Sigmoid colon (tissue), 4 donors: ENCODE measurements at regions not wholly inside any gene's neighbourhood (a gene's known extent, or its start where the extent isn't known, plus 50 kb on each side); places are given as distances from the start of the nearest gene placed in this dataset.
"Not testable (repeated sequence)": the region's sequence is repeated elsewhere in the genome, so short reads cannot be mapped to it uniquely, and the experiment has no call there.

Experiments
- EP300 ChIP-seq, 4 donors: sonication (generic); formaldehyde crosslinking; IDR thresholded peaks; one replicate each; pipeline ENCODE4 v1.6.1; 2017; ENCODE audit warnings: antibody characterized with exemption in 4 of 4
- TF ChIP-seq, protein P1 (sequence below), 4 experiments: fragments of 450-650 bp in 3 of 4; fragments of 200-600 bp in 1 of 4; IDR thresholded peaks; one replicate each; pipeline ENCODE4 v1.5.1; 2016 to 2019; ENCODE audit warnings: antibody characterized with exemption in 4 of 4, mild to moderate bottlenecking in 3 of 4, moderate library complexity in 2 of 4

DNA sequence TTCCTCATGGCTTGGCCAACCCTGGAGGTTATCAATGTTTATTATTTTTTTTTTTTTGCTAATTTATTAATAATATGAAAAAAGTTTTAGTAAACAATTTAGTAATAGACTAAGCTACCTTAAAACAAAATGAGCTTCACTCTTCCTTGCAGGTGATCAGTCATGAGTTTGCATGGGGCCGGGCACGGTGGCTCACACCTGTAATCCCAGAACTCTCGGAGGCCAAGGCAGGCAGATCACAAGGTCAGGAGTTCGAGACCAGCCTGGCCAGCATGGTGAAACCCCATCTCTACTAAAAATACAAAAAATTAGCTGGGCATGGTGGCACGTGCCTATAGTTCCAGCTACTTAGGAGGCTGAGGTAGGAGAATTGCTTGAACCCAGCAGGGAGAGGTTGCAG is 103.4 kb upstream of the LARP1 start:
- TF ChIP-seq, protein P1, sequence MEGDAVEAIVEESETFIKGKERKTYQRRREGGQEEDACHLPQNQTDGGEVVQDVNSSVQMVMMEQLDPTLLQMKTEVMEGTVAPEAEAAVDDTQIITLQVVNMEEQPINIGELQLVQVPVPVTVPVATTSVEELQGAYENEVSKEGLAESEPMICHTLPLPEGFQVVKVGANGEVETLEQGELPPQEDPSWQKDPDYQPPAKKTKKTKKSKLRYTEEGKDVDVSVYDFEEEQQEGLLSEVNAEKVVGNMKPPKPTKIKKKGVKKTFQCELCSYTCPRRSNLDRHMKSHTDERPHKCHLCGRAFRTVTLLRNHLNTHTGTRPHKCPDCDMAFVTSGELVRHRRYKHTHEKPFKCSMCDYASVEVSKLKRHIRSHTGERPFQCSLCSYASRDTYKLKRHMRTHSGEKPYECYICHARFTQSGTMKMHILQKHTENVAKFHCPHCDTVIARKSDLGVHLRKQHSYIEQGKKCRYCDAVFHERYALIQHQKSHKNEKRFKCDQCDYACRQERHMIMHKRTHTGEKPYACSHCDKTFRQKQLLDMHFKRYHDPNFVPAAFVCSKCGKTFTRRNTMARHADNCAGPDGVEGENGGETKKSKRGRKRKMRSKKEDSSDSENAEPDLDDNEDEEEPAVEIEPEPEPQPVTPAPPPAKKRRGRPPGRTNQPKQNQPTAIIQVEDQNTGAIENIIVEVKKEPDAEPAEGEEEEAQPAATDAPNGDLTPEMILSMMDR (IDR thresholded peaks at IDR 0.05), result not testable (repeated sequence)
- not testable (repeated sequence) for TF ChIP-seq EP300 (IDR thresholded peaks at IDR 0.05)
